ENCODE measurements at regions not wholly inside any gene's neighbourhood (a gene's known extent, or its start where the extent isn't known, plus 50 kb on each side); places are given as distances from the start of the nearest gene placed in this dataset.

DNA sequence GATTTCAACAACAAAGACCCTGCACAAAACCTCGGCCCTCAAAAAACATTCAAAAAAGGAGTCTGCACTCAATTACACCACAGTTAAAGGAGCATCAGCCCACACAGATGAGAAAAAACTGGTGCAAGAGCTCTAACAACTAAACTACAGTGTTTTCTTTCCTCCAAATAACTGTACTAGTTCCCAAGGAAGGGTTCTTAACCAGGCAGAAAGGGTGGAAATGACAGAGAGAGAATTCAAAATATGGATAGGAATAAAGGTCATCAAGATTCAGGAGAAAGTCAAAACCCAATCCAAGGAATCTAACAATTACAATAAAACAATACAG, 176.4 kb upstream of the TRPC4 start:
- no peaks in the 10 kb centered on the region for H3K27me3 ChIP-seq
- intact Hi-C loops (cut with DNase I) = no loop called here
- no peak for TF ChIP-seq POLR2A (IDR thresholded peaks at IDR 0.05)
- TF ChIP-seq, protein P1, sequence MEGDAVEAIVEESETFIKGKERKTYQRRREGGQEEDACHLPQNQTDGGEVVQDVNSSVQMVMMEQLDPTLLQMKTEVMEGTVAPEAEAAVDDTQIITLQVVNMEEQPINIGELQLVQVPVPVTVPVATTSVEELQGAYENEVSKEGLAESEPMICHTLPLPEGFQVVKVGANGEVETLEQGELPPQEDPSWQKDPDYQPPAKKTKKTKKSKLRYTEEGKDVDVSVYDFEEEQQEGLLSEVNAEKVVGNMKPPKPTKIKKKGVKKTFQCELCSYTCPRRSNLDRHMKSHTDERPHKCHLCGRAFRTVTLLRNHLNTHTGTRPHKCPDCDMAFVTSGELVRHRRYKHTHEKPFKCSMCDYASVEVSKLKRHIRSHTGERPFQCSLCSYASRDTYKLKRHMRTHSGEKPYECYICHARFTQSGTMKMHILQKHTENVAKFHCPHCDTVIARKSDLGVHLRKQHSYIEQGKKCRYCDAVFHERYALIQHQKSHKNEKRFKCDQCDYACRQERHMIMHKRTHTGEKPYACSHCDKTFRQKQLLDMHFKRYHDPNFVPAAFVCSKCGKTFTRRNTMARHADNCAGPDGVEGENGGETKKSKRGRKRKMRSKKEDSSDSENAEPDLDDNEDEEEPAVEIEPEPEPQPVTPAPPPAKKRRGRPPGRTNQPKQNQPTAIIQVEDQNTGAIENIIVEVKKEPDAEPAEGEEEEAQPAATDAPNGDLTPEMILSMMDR (IDR thresholded peaks at IDR 0.05) = no peak
- no peak overlapping the region for H3K27ac ChIP-seq
- no peaks in the 10 kb centered on the region for H3K9me3 ChIP-seq (replicated peaks in 1 of 3)
- H3K36me3 ChIP-seq (replicated peaks in 1 of 2) = no peaks in the 10 kb centered on the region
- 46 to 69% (median 63%) methylated on average over 1 of the region's 1 CpG for WGBS, 4 donors
- no peak for DNase-seq
- no peaks in the 10 kb centered on the region for H3K4me1 ChIP-seq (replicated peaks in 1 of 2)
- no peak overlapping the region for H3K4me3 ChIP-seq

DNA sequence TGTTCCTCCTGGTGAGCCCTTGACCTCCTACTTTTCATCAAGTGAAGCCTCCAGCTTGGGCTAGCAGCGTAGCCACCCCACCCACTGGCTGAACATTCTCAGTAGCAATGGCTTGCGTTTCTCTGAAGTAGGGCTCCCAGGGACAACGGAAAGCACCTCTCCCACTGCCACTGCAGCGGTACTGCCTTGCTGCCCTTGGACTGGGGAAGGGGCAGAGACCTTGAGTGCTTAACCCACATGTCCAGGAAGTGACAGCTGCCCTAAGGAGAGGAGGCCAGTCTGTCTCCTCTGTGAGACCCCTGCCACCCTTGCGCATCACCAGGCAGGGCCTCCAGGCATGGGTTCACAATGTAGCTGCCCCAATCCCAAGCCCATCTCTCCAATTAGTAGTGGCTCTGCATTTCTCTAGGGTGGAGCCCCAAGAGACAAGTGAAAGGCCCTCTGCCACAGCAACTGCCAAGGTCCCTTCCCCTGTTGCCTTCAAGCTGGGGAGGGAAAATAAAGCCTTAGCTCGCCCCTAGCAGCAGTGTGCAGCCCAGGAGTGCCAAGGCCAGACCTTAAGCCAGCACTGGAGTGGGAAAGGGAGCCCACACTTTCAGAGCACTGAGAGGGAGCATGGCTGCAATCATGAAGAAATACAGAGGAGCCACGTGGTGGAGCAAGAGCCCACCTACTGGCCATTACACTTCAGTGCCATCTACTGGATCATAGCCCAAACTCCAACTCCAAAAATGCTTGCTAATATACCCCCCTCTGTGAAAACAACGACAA, 175.9 kb upstream of the TRPC4 start:
- no peak for DNase-seq
- intact Hi-C loops (cut with DNase I) = no loop called here
- H3K4me3 ChIP-seq = no peak overlapping the region
- no peaks in the 10 kb centered on the region for H3K4me1 ChIP-seq (replicated peaks in 1 of 2)
- TF ChIP-seq, protein P1 (IDR thresholded peaks at IDR 0.05) = no peak
- no peak for TF ChIP-seq POLR2A (IDR thresholded peaks at IDR 0.05)
- H3K27ac ChIP-seq = no peak overlapping the region
- 65 to 83% (median 72%) methylated on average over 4 to 8 of the region's 8 CpGs for WGBS, 4 donors
- H3K27me3 ChIP-seq = no peaks in the 10 kb centered on the region
- H3K9me3 ChIP-seq (replicated peaks in 1 of 3) = no peaks in the 10 kb centered on the region
- no peaks in the 10 kb centered on the region for H3K36me3 ChIP-seq (replicated peaks in 1 of 2)

DNA sequence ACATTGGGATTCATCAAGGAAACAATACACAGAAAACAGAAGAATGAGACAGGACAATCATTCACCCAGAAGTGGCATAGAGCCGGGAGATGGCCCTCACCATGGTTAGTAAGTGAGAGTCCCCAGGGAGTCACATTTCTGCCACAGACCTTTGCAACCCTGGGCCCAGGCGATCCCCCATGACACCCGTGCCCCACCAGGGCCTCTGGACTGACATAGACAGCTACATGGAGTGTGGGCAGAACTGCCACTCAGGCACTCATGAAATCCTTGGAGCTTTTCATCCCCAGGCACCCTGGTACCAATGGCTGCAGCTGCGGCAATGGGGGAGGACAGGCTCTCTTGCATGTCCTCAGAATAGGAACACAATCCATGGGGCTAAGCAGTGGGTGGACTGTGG, 174.5 kb upstream of the TRPC4 start:
- 72 to 94% (median 86%) methylated on average over 3 to 4 of the region's 4 CpGs for WGBS, 4 donors
- H3K4me3 ChIP-seq = no peak overlapping the region
- no peaks in the 10 kb centered on the region for H3K36me3 ChIP-seq (replicated peaks in 1 of 2)
- TF ChIP-seq POLR2A (IDR thresholded peaks at IDR 0.05) = no peak
- TF ChIP-seq, protein P1 (IDR thresholded peaks at IDR 0.05) = no peak
- no peaks in the 10 kb centered on the region for H3K4me1 ChIP-seq (replicated peaks in 1 of 2)
- no peak for DNase-seq
- H3K9me3 ChIP-seq (replicated peaks in 1 of 3) = no peaks in the 10 kb centered on the region
- intact Hi-C loops (cut with DNase I) = no loop called here
- no peak overlapping the region for H3K27ac ChIP-seq
- no peaks in the 10 kb centered on the region for H3K27me3 ChIP-seq

DNA sequence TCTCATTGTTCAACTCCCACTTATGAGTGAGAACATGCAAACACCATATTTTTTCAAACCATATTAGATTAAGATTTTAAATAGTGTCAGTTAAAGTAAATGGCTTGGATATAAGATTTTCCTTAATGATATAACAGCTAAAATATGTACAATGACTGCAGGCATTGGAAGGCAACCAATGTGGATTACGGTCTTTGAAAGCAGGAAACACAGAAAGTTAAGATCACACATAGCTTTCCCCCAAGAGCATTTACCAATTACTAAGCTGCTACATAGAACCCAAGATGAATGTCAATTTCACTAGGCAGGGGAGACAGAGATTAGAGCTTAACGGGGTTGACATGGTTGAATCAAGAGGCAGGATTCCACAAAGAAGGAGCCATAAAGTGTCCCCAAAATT, 173.2 kb upstream of the TRPC4 start:
- WGBS, 4 donors = 81 to 94% (median 83%) methylated on average over 2 of the region's 2 CpGs
- H3K27ac ChIP-seq = no peak overlapping the region
- H3K27me3 ChIP-seq = no peaks in the 10 kb centered on the region
- H3K4me1 ChIP-seq (replicated peaks in 1 of 2) = no peaks in the 10 kb centered on the region
- H3K9me3 ChIP-seq (replicated peaks in 1 of 3) = no peaks in the 10 kb centered on the region
- DNase-seq = no peak
- H3K36me3 ChIP-seq (replicated peaks in 1 of 2) = no peaks in the 10 kb centered on the region
- intact Hi-C loops (cut with DNase I) = no loop called here
- H3K4me3 ChIP-seq = no peak overlapping the region
- TF ChIP-seq, protein P1 (IDR thresholded peaks at IDR 0.05) = no peak
- TF ChIP-seq POLR2A (IDR thresholded peaks at IDR 0.05) = no peak

Measured in adrenal gland (tissue), 9 donors.